ENCODE measurements at regions not wholly inside any gene's neighbourhood (a gene's known extent, or its start where the extent isn't known, plus 50 kb on each side); places are given as distances from the start of the nearest gene placed in this dataset.

DNA sequence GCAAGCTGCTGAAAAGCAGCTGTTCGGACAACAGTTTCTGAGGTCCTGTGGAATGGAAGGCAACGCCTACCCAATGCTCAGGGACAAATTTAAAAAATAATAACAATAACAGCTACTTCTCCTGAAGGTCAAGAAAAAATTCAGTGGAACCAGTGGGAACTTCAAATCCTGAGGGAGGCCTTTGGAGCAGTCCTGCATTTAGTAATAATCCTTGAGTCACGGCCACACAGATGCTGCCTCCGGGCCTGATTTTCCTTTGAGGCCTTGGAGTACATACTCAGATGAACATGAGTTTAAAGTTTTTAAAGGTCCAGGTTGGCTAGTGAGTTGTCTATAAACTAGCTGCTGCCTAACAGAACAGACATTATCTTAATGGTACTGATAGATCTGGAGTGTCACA, 268.0 kb downstream of the MSRB3 start:
- 95% methylated on average over 4 of the region's 4 CpGs for WGBS (ENCODE audit: insufficient coverage, low coverage, low lambda C conversion rate, missing lambda C conversion rate)
- DNase-seq (no peak), ATAC-seq (no peak)
- H3K27ac ChIP-seq: no peak overlapping the region
- intact Hi-C loops (cut with DNase I): no loop called here
- no peak overlapping the region for H3K4me3 ChIP-seq
- TF ChIP-seq, protein P1, sequence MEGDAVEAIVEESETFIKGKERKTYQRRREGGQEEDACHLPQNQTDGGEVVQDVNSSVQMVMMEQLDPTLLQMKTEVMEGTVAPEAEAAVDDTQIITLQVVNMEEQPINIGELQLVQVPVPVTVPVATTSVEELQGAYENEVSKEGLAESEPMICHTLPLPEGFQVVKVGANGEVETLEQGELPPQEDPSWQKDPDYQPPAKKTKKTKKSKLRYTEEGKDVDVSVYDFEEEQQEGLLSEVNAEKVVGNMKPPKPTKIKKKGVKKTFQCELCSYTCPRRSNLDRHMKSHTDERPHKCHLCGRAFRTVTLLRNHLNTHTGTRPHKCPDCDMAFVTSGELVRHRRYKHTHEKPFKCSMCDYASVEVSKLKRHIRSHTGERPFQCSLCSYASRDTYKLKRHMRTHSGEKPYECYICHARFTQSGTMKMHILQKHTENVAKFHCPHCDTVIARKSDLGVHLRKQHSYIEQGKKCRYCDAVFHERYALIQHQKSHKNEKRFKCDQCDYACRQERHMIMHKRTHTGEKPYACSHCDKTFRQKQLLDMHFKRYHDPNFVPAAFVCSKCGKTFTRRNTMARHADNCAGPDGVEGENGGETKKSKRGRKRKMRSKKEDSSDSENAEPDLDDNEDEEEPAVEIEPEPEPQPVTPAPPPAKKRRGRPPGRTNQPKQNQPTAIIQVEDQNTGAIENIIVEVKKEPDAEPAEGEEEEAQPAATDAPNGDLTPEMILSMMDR (IDR thresholded peaks at IDR 0.05): no peak
- TF ChIP-seq POLR2A (IDR thresholded peaks at IDR 0.05): no peak
- H3K4me1 ChIP-seq: no peaks in the 10 kb centered on the region
- H3K9me3 ChIP-seq: no peaks in the 10 kb centered on the region
- no peaks in the 10 kb centered on the region for H3K36me3 ChIP-seq
- no peaks in the 10 kb centered on the region for H3K27me3 ChIP-seq

DNA sequence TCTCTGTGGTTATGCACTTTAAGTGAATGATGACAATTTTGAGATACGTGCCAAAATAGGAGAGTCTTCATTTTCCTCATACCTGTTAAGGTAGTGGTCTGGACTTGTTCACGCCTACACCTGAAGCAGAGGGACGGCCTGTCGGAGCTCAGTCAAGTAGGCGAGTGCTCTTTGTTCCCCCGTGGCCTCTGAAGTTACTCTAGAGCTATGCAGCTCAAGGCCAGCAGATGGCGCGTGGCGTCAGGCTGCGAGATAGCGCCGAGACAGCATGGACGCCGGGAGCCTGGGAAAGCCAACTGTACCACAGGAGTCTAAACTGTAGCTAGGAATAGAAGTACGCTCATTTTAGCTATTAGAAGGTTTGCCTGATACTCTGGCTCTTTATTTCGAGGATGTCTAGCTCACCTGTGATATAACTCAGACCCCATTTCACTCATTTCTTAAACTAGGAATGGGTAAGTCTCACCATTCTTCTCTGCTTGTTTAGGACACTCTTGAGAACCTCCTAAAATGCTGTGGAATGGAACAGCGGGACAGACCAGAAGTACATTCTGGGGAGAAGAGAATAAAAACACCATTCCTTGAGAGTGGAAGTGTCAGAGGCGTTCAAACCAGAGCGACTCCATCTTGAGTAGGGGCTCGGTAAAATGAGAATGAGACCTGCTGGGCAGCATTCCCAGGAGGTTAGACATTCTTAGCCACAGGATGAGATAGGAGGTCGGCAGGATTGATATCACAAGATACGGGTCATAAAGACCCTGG, 267.4 kb upstream of the HMGA2 start:
- H3K27ac ChIP-seq: no peak overlapping the region
- no peaks in the 10 kb centered on the region for H3K36me3 ChIP-seq
- peak; percentile 100 for ATAC-seq
- TF ChIP-seq, protein P1 (IDR thresholded peaks at IDR 0.05): peak; percentile 86 to 95 (median 90)
- no peak for TF ChIP-seq POLR2A (IDR thresholded peaks at IDR 0.05)
- intact Hi-C loops (cut with DNase I): no loop called here
- no peaks in the 10 kb centered on the region for H3K4me1 ChIP-seq
- WGBS (ENCODE audit: insufficient coverage, low coverage, low lambda C conversion rate, missing lambda C conversion rate): 25% methylated on average over 22 of the region's 22 CpGs
- no peaks in the 10 kb centered on the region for H3K9me3 ChIP-seq
- no peak overlapping the region for H3K4me3 ChIP-seq
- H3K27me3 ChIP-seq: no peaks in the 10 kb centered on the region
- peak; percentile 80 to 83 (median 80) for DNase-seq

DNA sequence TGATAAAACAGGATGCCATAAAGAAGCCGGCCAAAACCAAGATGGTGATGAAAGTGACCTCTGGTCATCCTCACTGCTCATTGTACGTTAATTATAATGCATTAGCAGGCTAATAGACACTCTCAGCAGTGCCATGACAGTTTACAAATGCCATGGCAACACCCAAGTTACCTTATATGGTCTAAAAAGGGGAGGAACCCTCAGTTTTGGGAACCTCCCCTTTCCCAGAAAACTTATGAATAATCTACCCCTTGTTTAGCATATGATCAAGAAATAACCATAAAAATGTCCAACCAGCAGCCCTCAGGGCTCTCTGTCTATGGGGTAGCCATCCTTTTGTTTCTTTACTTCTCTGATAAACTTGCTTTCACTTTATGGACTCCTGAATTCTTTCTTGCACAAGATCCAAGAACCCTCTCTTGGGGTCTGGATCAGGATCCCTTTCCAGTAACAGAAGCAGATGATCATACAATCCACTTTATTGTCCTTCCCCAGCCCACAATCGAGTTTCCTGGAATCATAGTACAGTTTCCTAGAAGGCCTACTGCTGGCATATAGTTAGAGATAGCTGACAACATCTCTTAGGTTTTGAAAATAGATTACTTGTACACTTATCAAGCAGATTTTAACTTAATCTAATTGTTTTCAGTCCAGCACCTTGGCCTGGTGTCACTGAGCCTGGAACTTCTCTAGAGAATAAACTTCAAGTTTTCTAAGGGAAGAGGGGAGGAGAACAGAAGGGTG, 266.7 kb upstream of the HMGA2 start:
- Histone ChIP-seq H3K9me3 (no peaks in the 10 kb centered on the region), H3K4me1 (no peaks in the 10 kb centered on the region), H3K4me3 (no peak overlapping the region), H3K36me3 (no peaks in the 10 kb centered on the region), H3K27ac (no peak overlapping the region), H3K27me3 (no peaks in the 10 kb centered on the region)
- ATAC-seq (no peak), DNase-seq (no peak)
- intact Hi-C loops (cut with DNase I): no loop called here
- WGBS (ENCODE audit: insufficient coverage, low coverage, low lambda C conversion rate, missing lambda C conversion rate): 56% methylated on average over 3 of the region's 3 CpGs
- TF ChIP-seq POLR2A (IDR thresholded peaks at IDR 0.05): no peak
- TF ChIP-seq, protein P1 (IDR thresholded peaks at IDR 0.05): no peak

DNA sequence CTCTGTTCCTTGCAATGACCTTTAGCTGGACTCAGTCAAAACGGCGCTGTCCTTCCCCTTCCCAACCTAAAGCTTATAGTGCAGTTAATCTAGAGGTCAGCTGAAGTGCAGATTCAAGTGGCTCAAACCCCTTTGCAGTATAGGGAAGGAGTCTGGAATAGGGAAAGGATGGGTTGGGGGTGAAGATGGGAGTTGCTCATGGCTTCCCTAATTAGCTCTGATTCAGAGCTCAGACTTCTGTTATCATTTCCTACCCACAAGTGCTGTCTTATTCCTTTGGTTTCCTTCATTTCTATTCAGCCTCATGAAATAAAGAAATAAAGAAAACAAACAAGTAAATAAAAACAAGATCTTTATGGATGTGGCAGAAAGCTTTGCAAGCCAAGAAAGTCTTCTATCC, 264.0 kb upstream of the HMGA2 start:
- H3K4me3 ChIP-seq: no peak overlapping the region
- H3K9me3 ChIP-seq: no peaks in the 10 kb centered on the region
- H3K4me1 ChIP-seq: no peaks in the 10 kb centered on the region
- no peaks in the 10 kb centered on the region for H3K36me3 ChIP-seq
- 86% methylated on average over 2 of the region's 2 CpGs for WGBS (ENCODE audit: insufficient coverage, low coverage, low lambda C conversion rate, missing lambda C conversion rate)
- DNase-seq (no peak), ATAC-seq (no peak)
- no peak overlapping the region for H3K27ac ChIP-seq
- intact Hi-C loops (cut with DNase I): loop anchor here in 1 of 2 donors (10.0 kb wide), 1 partner anchor 245 kb away; no protein-coding TSS in a partner anchor
- no peak for TF ChIP-seq POLR2A (IDR thresholded peaks at IDR 0.05)
- TF ChIP-seq, protein P1 (IDR thresholded peaks at IDR 0.05): no peak
- no peaks in the 10 kb centered on the region for H3K27me3 ChIP-seq
